NCI-H2081 (cell line): ENCODE measurements at regions not wholly inside any gene's neighbourhood (a gene's known extent, or its start where the extent isn't known, plus 50 kb on each side); places are given as distances from the start of the nearest gene placed in this dataset.
"Not testable (repeated sequence)": the region's sequence is repeated elsewhere in the genome, so short reads cannot be mapped to it uniquely, and the experiment has no call there.

ENCODE experiments used
- DNase-seq, 2 experiments: peaks; one replicate each; lab custom pipeline; 2025; lab: John Stamatoyannopoulos, UW

DNA sequence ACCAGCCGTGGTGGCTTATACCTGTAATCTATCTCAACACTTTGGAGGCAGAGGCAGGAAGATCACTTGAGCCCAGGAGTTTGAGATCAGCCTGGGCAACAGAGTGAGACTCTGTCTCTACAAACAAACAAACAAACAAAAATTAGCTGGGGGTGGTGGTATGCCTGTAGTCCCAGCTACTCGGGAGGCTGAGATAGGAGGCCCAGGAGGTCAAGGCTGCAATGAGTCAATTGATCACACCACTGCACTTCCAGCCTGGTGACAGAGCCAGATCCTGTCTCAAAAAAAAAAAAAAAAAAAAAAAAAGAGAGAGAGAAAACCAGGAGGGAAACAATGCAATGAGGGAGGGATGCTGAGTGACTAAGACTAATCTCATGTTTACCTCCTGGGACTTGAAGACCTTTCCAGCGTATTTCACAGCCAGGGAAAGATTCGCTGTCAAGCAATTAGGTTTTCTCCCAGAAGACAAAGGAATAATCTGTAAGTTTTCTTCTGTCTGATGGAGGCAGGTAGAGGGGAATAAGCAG lies 51.1 kb upstream of the MIER3 start:
- no peak for DNase-seq

GRCh38 chr5:57003566-57003965 lies 51.6 kb upstream of the MIER3 start:
- DNase-seq: not testable (repeated sequence)

GRCh38 chr5:57004800-57005199 lies 52.9 kb upstream of the MIER3 start:
- no peak for DNase-seq

- DNase-seq: no peak
These were observed 55.4 kb upstream of the MIER3 start for GRCh38 chr5:57007344-57007743.

GRCh38 chr5:57009811-57010210 lies 57.9 kb upstream of the MIER3 start:
- no peak for DNase-seq

DNA sequence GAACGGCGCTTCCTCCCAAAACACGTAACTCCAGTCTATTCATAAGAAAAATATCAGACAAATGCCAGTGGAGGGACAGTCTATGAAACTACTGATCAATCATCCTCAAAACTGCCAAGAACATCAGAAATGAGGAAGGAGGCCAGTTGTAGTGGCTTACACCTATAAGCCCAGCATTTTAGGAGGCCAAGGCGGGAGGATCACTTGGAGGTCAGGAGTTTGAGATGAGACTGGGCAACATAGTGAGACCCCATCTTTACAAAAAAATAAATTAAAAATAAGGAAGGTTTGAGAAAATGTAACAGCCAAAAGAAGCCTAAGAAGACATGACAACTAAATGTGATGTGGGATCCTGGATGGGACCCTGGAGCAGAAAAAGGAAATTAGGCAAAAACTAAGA lies 58.9 kb upstream of the MIER3 start:
- DNase-seq: no peak

- no peak for DNase-seq
These were observed 60.6 kb upstream of the MIER3 start for GRCh38 chr5:57012511-57012910.

- no peak for DNase-seq
These were observed 74.0 kb upstream of the MIER3 start for GRCh38 chr5:57025961-57026360.

- no peak for DNase-seq
These were observed 76.2 kb upstream of the MIER3 start for GRCh38 chr5:57028161-57028560.

- DNase-seq: no peak
These were observed 80.2 kb upstream of the MIER3 start for GRCh38 chr5:57032151-57032551.

DNA sequence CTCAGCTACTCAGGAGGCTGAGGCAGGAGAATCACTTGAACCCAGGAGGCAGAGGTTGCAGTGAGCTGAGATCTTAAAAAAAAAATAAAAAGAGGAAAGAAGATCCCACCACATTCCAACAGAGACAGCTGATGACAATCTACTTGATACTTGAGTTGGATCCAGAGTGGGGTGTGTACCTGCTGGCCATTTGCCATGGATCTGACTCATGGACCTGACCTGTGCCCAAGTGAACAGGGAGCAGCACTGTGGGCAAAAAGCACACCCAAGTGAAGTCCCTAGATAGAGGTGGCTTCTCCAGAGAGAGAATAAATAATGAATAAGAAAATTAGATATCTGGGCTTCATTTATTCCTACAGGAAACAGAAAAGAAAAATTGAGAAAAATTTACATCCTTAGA lies 81.2 kb upstream of the MIER3 start:
- DNase-seq: no peak

- no peak for DNase-seq
These were observed 81.6 kb upstream of the MIER3 start for GRCh38 chr5:57033503-57033902.

DNA sequence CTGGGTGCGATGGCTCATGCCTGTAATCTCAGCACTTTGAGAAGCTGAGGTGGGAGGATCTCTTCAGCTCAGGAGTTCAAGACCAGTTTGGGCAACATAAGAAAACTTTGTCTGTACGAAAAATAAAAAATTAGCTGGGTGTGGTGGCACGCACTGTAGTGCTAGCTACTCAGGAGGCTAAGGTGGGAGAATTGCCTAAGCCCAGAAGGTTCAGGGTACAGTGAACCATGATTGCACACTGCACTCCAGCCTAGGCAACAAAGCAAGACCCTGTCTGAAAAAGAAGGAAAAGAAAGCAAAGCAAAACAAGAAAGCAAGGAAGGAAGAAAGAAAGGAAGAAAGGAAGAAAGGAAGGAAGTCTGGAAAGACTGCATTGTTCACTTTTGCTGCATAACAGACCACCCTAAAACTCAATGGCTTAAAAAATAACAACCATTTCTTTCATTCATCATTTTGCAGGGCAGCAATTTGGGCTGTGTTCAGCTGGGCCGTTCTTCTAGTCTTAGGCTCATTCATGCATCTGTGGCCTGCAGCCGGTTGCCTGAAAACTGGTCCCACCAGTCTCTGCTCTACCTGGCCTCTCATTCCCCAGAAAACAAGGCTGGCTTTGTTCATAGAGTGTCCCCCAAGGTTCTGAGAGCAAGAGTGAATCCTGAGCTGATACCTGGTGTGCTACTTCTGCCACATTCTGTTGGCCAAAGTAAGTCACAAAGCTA lies 82.4 kb upstream of the MIER3 start:
- DNase-seq: no peak

DNA sequence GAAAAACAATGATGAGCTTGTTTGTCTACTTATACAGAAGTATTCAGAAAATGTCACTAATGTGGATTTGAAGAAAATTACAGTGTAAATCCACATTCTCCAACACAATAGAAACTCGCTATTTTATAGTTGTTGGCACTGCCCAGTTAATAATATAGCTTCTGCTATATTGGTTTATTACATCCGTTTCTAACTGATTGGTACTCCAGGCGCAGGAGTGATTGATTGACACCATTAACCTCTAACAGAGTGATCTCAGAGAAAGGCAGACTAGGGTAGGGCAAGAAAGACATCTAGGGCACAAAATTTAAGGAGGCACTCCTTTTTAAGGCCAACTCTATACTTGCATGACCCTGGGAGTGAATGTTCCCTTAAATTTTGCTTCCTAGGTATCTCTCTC lies 84.0 kb upstream of the MIER3 start:
- no peak for DNase-seq

DNA sequence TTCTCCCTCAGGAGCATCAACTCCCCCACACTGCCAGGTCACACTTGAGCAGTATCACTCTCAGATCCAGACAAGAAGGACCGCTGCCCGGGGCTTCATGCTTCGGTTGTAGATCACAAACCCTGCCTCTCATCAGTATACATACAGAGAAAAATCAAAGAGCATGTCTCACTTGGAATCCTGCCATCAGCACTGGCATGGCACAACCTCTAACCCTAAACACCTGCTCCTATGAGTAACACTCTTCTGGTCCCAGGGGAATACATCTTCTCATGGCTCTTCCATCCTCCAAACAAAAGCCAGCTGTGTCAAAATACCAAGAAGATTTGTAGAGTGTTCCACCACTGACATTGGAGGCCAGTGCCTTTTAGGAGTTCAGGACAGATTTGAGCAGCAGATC lies 84.8 kb upstream of the MIER3 start:
- no peak for DNase-seq

- DNase-seq: no peak
These were observed 85.4 kb upstream of the MIER3 start for GRCh38 chr5:57037355-57037754.

DNA sequence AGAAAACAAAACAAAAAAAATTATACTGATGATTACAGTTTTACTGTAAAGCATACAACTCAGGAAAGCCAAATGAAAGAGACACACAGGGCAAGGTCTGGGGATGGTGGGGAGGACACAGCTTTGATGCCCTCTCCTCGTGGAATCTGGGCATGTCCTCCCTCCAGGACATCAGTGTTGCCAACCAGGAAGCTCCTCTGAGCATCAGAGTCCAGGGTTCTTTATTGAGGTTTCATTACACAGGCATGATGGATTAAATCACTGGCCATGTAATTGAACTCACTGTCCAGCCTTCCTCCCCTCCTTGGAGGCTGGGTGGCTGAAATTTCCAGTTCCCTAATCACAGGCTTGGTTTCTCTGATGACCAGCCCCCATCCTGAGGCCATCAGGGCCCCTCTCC lies 89.6 kb upstream of the MIER3 start:
- no peak for DNase-seq

- no peak for DNase-seq
These were observed 90.6 kb upstream of the MIER3 start for GRCh38 chr5:57042524-57042931.

DNA sequence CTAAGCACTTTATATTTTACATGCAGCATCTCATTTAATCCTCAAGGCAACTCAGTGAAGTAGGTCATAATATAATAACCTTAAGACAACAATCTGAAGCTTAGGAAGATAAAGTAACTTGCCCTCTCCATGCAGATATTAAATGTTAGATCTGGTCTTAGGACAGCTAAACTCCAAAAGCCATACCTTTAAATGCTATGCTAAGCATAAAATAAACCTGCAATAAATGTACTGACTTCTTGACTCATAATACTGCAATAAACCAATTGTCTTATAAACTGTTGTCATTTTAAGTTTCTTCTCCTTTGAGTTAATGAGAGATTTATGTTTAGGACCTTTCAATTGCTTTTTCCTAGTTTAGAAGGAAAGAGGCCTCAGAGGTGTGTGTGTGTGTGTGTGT lies 102.2 kb upstream of the MIER3 start:
- DNase-seq: no peak

- no peak for DNase-seq
These were observed 102.7 kb upstream of the MIER3 start for GRCh38 chr5:57054671-57055070.

DNA sequence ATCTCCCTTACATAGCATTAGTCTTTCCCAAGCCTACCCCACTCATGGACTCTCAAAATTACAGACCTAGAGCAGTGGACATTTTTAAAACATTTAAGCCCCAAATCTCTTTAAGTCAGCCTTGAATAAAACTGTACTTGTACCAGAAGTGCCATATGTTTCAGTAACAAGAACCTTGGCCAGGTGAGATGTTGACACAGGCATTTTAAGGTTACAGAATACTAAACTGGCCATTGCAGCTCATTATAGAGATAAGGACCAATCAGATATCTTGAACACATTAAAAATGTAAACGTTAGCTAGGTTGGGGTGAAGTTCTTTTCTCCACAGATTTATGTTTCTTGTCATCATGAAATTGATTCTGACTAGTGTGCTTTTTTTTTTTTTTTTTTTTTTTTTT lies 103.8 kb upstream of the MIER3 start:
- DNase-seq: no peak

GRCh38 chr5:57063773-57064172 lies 110.1 kb upstream of the GPBP1 start:
- no peak for DNase-seq

- no peak for DNase-seq
These were observed 106.8 kb upstream of the GPBP1 start for GRCh38 chr5:57066924-57067596.

- DNase-seq: no peak
These were observed 106.3 kb upstream of the GPBP1 start for GRCh38 chr5:57067597-57067924.
